ENCODE measurements at regions not wholly inside any gene's neighbourhood (a gene's known extent, or its start where the extent isn't known, plus 50 kb on each side); places are given as distances from the start of the nearest gene placed in this dataset.

- no peak for TF ChIP-seq CTCF (IDR thresholded peaks at IDR 0.05)
- no peak for TF ChIP-seq ZFX (IDR thresholded peaks at IDR 0.05; ENCODE audit: borderline replicate concordance)
- no peak overlapping the region for H3K27ac ChIP-seq
Observed at GRCh38 chr14:101121508-101122139, 218.1 kb upstream of the RTL1 start.

- no peak for TF ChIP-seq CTCF (IDR thresholded peaks at IDR 0.05)
- TF ChIP-seq ZFX (IDR thresholded peaks at IDR 0.05; ENCODE audit: borderline replicate concordance), result no peak
- no peak overlapping the region for H3K27ac ChIP-seq
Observed at GRCh38 chr14:101122237-101123141, 219.0 kb upstream of the RTL1 start.

GRCh38 chr14:101123618-101124510, 220.3 kb upstream of the RTL1 start:
- no peak overlapping the region for H3K27ac ChIP-seq
- no peak for TF ChIP-seq CTCF (IDR thresholded peaks at IDR 0.05)
- TF ChIP-seq ZFX (IDR thresholded peaks at IDR 0.05; ENCODE audit: borderline replicate concordance), result no peak

GRCh38 chr14:101124815-101125214, 221.3 kb upstream of the RTL1 start:
- H3K27ac ChIP-seq, result no peak overlapping the region
- TF ChIP-seq CTCF (IDR thresholded peaks at IDR 0.05) (no peak), ZFX (IDR thresholded peaks at IDR 0.05; ENCODE audit: borderline replicate concordance) (no peak)

GRCh38 chr14:101125313-101125712, 221.8 kb upstream of the RTL1 start:
- TF ChIP-seq CTCF (IDR thresholded peaks at IDR 0.05) (no peak), ZFX (IDR thresholded peaks at IDR 0.05; ENCODE audit: borderline replicate concordance) (no peak)
- H3K27ac ChIP-seq, result no peak overlapping the region

GRCh38 chr14:101125719-101126651, 222.5 kb upstream of the RTL1 start:
- no peak overlapping the region for H3K27ac ChIP-seq
- no peak for TF ChIP-seq ZFX (IDR thresholded peaks at IDR 0.05; ENCODE audit: borderline replicate concordance)
- no peak for TF ChIP-seq CTCF (IDR thresholded peaks at IDR 0.05)

All from 22Rv1 (cell line).